Liver (tissue), 8 donors: ENCODE measurements at regions not wholly inside any gene's neighbourhood (a gene's known extent, or its start where the extent isn't known, plus 50 kb on each side); places are given as distances from the start of the nearest gene placed in this dataset.

ENCODE experiments used
- DNase-seq: peaks from one replicate; pipeline ENCODE4 v3.0.0-alpha.2; 2017; ENCODE audit warnings: low spot score
- H3K27ac ChIP-seq, 2 donors: one replicate each; pipeline ENCODE4 v1.7.0; 2013; ENCODE audit warnings: inconsistent platforms in 2 of 2, low read length in 2 of 2, control low read depth in 1 of 2, low read depth in 1 of 2, mild to moderate bottlenecking in 1 of 2
- H3K27me3 ChIP-seq, 4 donors: one replicate each; pipeline versions ENCODE4 v1.6.1 to v1.7.0; 2013; ENCODE audit warnings: low read length in 3 of 4, inconsistent platforms in 1 of 4, mild to moderate bottlenecking in 1 of 4, moderate library complexity in 1 of 4; ENCODE audit not compliant: control insufficient read depth in 4 of 4, insufficient read depth in 4 of 4
- H3K36me3 ChIP-seq, 4 donors: one replicate each; pipeline versions ENCODE4 v1.6.1 to v1.7.0; 2013; ENCODE audit warnings: low read length in 3 of 4, mild to moderate bottlenecking in 3 of 4, low read depth in 1 of 4, moderate library complexity in 1 of 4; ENCODE audit not compliant: control insufficient read depth in 4 of 4, insufficient read depth in 3 of 4
- H3K4me1 ChIP-seq, 4 donors: one replicate each; pipeline versions ENCODE4 v1.6.1 to v1.7.0; 2013; ENCODE audit warnings: low read length in 3 of 4, mild to moderate bottlenecking in 3 of 4, moderate library complexity in 1 of 4; ENCODE audit not compliant: control insufficient read depth in 4 of 4, insufficient read depth in 4 of 4
- H3K4me3 ChIP-seq, 3 donors: one replicate each; pipeline versions ENCODE4 v1.6.1 to v1.7.0; 2013; ENCODE audit warnings: low read length in 3 of 3, control low read depth in 1 of 3, low read depth in 1 of 3, mild to moderate bottlenecking in 1 of 3
- H3K9ac ChIP-seq, 2 donors: one replicate each; pipeline ENCODE4 v1.7.0; 2013; ENCODE audit warnings: low read length in 2 of 2, mild to moderate bottlenecking in 2 of 2, moderate library complexity in 2 of 2, control low read depth in 1 of 2, low read depth in 1 of 2
- H3K9me3 ChIP-seq, 4 donors: one replicate each; pipeline versions ENCODE4 v1.6.1 to v1.7.0; 2013; ENCODE audit warnings: low read length in 3 of 4; ENCODE audit not compliant: control insufficient read depth in 4 of 4
- CTCF ChIP-seq: fragments of 150-350 bp; IDR thresholded peaks from 2 replicates; pipeline ENCODE4 v1.5.1; 2017; ENCODE audit warnings: improper control_type of control experiment, low read depth, low read length; ENCODE audit not compliant: missing input control
- EGR1 ChIP-seq, 2 donors: IDR thresholded peaks; 2 replicates each; pipeline ENCODE4 v1.6.1; 2016 to 2018; ENCODE audit warnings: antibody characterized with exemption in 2 of 2, low read depth in 2 of 2
- FOXA1 ChIP-seq: IDR thresholded peaks from 2 replicates; pipeline ENCODE4 v1.6.1; 2016; ENCODE audit warnings: antibody characterized with exemption
- FOXA2 ChIP-seq: IDR thresholded peaks from 2 replicates; pipeline ENCODE4 v1.6.1; 2016; ENCODE audit warnings: antibody characterized with exemption
- GABPA ChIP-seq, 2 donors: IDR thresholded peaks in 1 of 2; conservative IDR thresholded peaks in 1 of 2; 2 replicates each; pipeline ENCODE4 v1.6.1; 2016; ENCODE audit warnings: antibody characterized with exemption in 2 of 2, mild to moderate bottlenecking in 1 of 2, moderate library complexity in 1 of 2
- HNF4A ChIP-seq, 2 donors: conservative IDR thresholded peaks; 2 replicates each; pipeline ENCODE4 v1.6.1; 2016; ENCODE audit warnings: antibody characterized with exemption in 2 of 2, mild to moderate bottlenecking in 2 of 2
- HNF4G ChIP-seq: IDR thresholded peaks from 2 replicates; pipeline ENCODE4 v1.6.1; 2016; ENCODE audit warnings: antibody characterized with exemption
- JUND ChIP-seq, 2 donors: IDR thresholded peaks; 2 replicates each; pipeline ENCODE4 v1.6.1; 2016; ENCODE audit warnings: antibody characterized with exemption in 2 of 2
- RAD21 ChIP-seq, 2 donors: IDR thresholded peaks; 2 replicates each; pipeline ENCODE4 v1.6.1; 2016; ENCODE audit warnings: antibody characterized with exemption in 2 of 2, mild to moderate bottlenecking in 2 of 2
- REST ChIP-seq: IDR thresholded peaks from 2 replicates; pipeline ENCODE4 v1.6.1; 2016; ENCODE audit warnings: antibody characterized with exemption, mild to moderate bottlenecking
- RXRA ChIP-seq, 2 donors: IDR thresholded peaks; 2 replicates each; pipeline ENCODE4 v1.6.1; 2017 to 2018; ENCODE audit warnings: antibody characterized with exemption in 2 of 2, mild to moderate bottlenecking in 1 of 2
- SP1 ChIP-seq: IDR thresholded peaks from 2 replicates; pipeline ENCODE4 v1.6.1; 2018; ENCODE audit warnings: antibody characterized with exemption, mild to moderate bottlenecking
- TAF1 ChIP-seq: conservative IDR thresholded peaks from 2 replicates; pipeline ENCODE4 v1.6.1; 2016; ENCODE audit warnings: antibody characterized with exemption, mild to moderate bottlenecking
- YY1 ChIP-seq: IDR thresholded peaks from 2 replicates; pipeline ENCODE4 v1.6.1; 2016; ENCODE audit warnings: antibody characterized with exemption, mild to moderate bottlenecking
- WGBS: extraction: QIAGEN DNeasy Blood & Tissue Kit; methylation state at CpG from one replicate; pipeline ENCODE4 v1.1.7; 2013; 5-methylcytosine and 5-hydroxymethylcytosine counted together
- TF ChIP-seq, protein P1 (sequence below): IDR thresholded peaks from 2 replicates; pipeline ENCODE4 v1.6.1; 2016; ENCODE audit warnings: antibody characterized with exemption
- TF ChIP-seq, protein P2 (sequence below): IDR thresholded peaks from 2 replicates; pipeline ENCODE4 v1.6.1; 2016; ENCODE audit warnings: antibody characterized with exemption
- donor health status: healthy.
- donor health status: healthy.
- donor health status: healthy.
- donor health status: healthy.
- donor health status: healthy.

- WGBS, result 87% methylated on average over 3 of the region's 3 CpGs
- Histone ChIP-seq H3K27ac (no peak overlapping the region), H3K9ac (no peak overlapping the region), H3K9me3 (no peaks in the 10 kb centered on the region), H3K4me3 (no peak overlapping the region), H3K36me3 (no peaks in the 10 kb centered on the region), H3K4me1 (no peaks in the 10 kb centered on the region), H3K27me3 (no peaks in the 10 kb centered on the region)
- DNase-seq, result no peak
- TF ChIP-seq YY1 (no peak), FOXA1 (no peak), TAF1 (no peak), HNF4A (conservative IDR thresholded peaks at IDR 0.05) (no peak), RAD21 (IDR thresholded peaks at IDR 0.05) (no peak), FOXA2 (no peak)
Observed at GRCh38 chr6:33967265-33967767, 163.5 kb upstream of the MLN start.

DNA sequence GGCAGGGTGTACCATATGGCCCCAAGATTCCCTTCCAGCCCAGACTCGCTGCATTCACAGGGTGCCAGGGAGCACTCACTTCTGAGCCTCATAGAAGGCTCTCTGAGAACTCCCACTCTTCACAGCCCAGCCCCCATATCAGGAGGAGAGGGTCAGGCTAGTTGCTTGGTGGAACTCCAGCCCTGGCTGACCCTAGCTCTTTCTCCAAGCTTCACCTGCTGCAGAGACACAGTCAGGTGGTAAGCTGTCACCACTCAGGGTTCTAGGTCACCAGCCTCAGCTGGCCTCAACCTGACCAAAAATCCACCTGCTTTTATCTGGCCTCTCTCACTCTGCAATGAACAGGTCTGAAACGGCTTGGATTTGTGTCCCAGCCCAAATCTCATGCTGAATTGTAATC is 162.7 kb upstream of the MLN start:
- Histone ChIP-seq H3K9me3 (no peaks in the 10 kb centered on the region), H3K27ac (no peak overlapping the region), H3K4me1 (no peaks in the 10 kb centered on the region), H3K36me3 (no peaks in the 10 kb centered on the region), H3K27me3 (no peaks in the 10 kb centered on the region), H3K4me3 (no peak overlapping the region), H3K9ac (no peak overlapping the region)
- TF ChIP-seq HNF4A (conservative IDR thresholded peaks at IDR 0.05) (no peak), TAF1 (no peak), RXRA (IDR thresholded peaks at IDR 0.05) (no peak), FOXA1 (no peak)
- TF ChIP-seq, protein P1, sequence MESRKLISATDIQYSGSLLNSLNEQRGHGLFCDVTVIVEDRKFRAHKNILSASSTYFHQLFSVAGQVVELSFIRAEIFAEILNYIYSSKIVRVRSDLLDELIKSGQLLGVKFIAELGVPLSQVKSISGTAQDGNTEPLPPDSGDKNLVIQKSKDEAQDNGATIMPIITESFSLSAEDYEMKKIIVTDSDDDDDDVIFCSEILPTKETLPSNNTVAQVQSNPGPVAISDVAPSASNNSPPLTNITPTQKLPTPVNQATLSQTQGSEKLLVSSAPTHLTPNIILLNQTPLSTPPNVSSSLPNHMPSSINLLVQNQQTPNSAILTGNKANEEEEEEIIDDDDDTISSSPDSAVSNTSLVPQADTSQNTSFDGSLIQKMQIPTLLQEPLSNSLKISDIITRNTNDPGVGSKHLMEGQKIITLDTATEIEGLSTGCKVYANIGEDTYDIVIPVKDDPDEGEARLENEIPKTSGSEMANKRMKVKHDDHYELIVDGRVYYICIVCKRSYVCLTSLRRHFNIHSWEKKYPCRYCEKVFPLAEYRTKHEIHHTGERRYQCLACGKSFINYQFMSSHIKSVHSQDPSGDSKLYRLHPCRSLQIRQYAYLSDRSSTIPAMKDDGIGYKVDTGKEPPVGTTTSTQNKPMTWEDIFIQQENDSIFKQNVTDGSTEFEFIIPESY, result no peak
- 81% methylated on average over 2 of the region's 2 CpGs for WGBS
- DNase-seq, result no peak

GRCh38 chr6:33965766-33966165 is 162.0 kb upstream of the MLN start:
- 94% methylated on average over 8 of the region's 8 CpGs for WGBS
- Histone ChIP-seq H3K27me3 (no peaks in the 10 kb centered on the region), H3K9me3 (no peaks in the 10 kb centered on the region)

More at GRCh38 chr6:33965766-33966165, 162.0 kb upstream of the MLN start:
- no peak overlapping the region for H3K9ac ChIP-seq
- no peak for DNase-seq
- H3K36me3 ChIP-seq, result no peaks in the 10 kb centered on the region
- H3K27ac ChIP-seq, result no peak overlapping the region
- TF ChIP-seq HNF4G (no peak), TAF1 (no peak), FOXA1 (no peak), CTCF (no peak), SP1 (no peak), HNF4A (conservative IDR thresholded peaks at IDR 0.05) (no peak), JUND (IDR thresholded peaks at IDR 0.05) (no peak), EGR1 (IDR thresholded peaks at IDR 0.05; ENCODE audit: low read depth in 2 of 2) (no peak), RAD21 (IDR thresholded peaks at IDR 0.05) (no peak), YY1 (no peak), REST (no peak), RXRA (IDR thresholded peaks at IDR 0.05) (no peak), FOXA2 (no peak), GABPA (IDR thresholded peaks at IDR 0.05 in 1 of 2, conservative IDR thresholded peaks at IDR 0.05 in 1 of 2) (no peak)
- TF ChIP-seq, protein P2, sequence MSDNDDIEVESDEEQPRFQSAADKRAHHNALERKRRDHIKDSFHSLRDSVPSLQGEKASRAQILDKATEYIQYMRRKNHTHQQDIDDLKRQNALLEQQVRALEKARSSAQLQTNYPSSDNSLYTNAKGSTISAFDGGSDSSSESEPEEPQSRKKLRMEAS, result no peak
- TF ChIP-seq, protein P1, result no peak
- no peak overlapping the region for H3K4me3 ChIP-seq
- H3K4me1 ChIP-seq, result no peaks in the 10 kb centered on the region
